Transverse colon (tissue), 4 donors: ENCODE measurements at regions not wholly inside any gene's neighbourhood (a gene's known extent, or its start where the extent isn't known, plus 50 kb on each side); places are given as distances from the start of the nearest gene placed in this dataset.

ENCODE experiments used
- DNase-seq: peaks from one replicate; pipeline ENCODE4 v3.0.0-alpha.2; 2019
- H3K27ac ChIP-seq, 4 donors: fragments of 200-600 bp; sonication (generic); 2 replicates each; pipeline ENCODE4 v1.5.1; 2016 to 2018; ENCODE audit warnings: inconsistent platforms in 4 of 4
- H3K27me3 ChIP-seq: fragments of 200-600 bp; sonication (generic); 2 replicates; pipeline ENCODE4 v1.5.1; 2017; ENCODE audit warnings: inconsistent platforms
- H3K36me3 ChIP-seq, 4 donors: fragments of 200-600 bp; sonication (generic); 2 replicates each; pipeline ENCODE4 v1.5.1; 2017 to 2019; ENCODE audit warnings: inconsistent platforms in 4 of 4
- H3K4me1 ChIP-seq, 4 donors: fragments of 200-600 bp; sonication (generic); 2 replicates each; pipeline ENCODE4 v1.5.1; 2017 to 2020; ENCODE audit warnings: inconsistent platforms in 4 of 4
- H3K4me3 ChIP-seq, 4 donors: fragments of 200-600 bp; sonication (generic); 1 replicate in 1 of 4; 2 replicates in 3 of 4; pipeline versions ENCODE4 v1.5.1 to v1.6.1; 2017 to 2019; ENCODE audit warnings: inconsistent platforms in 4 of 4
- H3K9me3 ChIP-seq, 2 donors: fragments of 200-600 bp; sonication (generic); 2 replicates each; pipeline ENCODE4 v1.5.1; 2017 to 2019; ENCODE audit warnings: inconsistent platforms in 2 of 2
- CTCF ChIP-seq, 5 experiments: fragments of 200-600 bp in 3 of 5; fragments of 450-650 bp in 2 of 5; sonication (generic) in 3 of 5; IDR thresholded peaks; 1 replicate in 2 of 5; 2 replicates in 3 of 5; pipeline ENCODE4 v1.5.1; 2016 to 2017; ENCODE audit warnings: antibody characterized with exemption in 5 of 5, inconsistent platforms in 3 of 5, mild to moderate bottlenecking in 2 of 5, moderate library complexity in 1 of 5
- EP300 ChIP-seq: sonication (generic); formaldehyde crosslinking; IDR thresholded peaks from one replicate; pipeline ENCODE4 v1.6.1; 2017; ENCODE audit warnings: antibody characterized with exemption, low read depth
- POLR2A ChIP-seq: fragments of 450-650 bp; IDR thresholded peaks from one replicate; pipeline ENCODE4 v1.6.1; 2016; ENCODE audit warnings: antibody characterized with exemption, mild to moderate bottlenecking, moderate library complexity
- POLR2AphosphoS5 ChIP-seq, 3 donors: sonication (generic); formaldehyde crosslinking; IDR thresholded peaks; one replicate each; pipeline ENCODE4 v1.6.1; 2016; ENCODE audit warnings: antibody characterized with exemption in 3 of 3
- WGBS, 2 donors: methylation state at CpG; one replicate each; pipeline ENCODE4 v1.1.5; 2018; ENCODE audit warnings: low coverage in 1 of 2; 5-methylcytosine and 5-hydroxymethylcytosine counted together
- in situ Hi-C, 4 donors: fragments of 200-750 bp; cut with MboI; loops; one replicate each; pipeline versions ENCODE4 v1.15.0 to v1.15.1; 2017; ENCODE audit warnings: low sequenced_read_pairs in 3 of 4, low pct_ligation_motif_present in 1 of 4, low pct_unique_long_range_greater_than_20kb in 1 of 4
- intact Hi-C: fragments of 100-400 bp; cut with DNase I; formaldehyde crosslinking; loops from one replicate; pipeline ENCODE4 v1.15.1; 2023; ENCODE audit warnings: low total_unique reads

GRCh38 chr2:188820576-188820975, 153.6 kb upstream of the COL3A1 start:
- intact Hi-C loops: no loop called here
- Histone ChIP-seq H3K36me3 (no peaks in the 10 kb centered on the region), H3K27ac (no peak overlapping the region), H3K4me3 (no peak overlapping the region), H3K4me1 (no peaks in the 10 kb centered on the region), H3K9me3 (no peaks in the 10 kb centered on the region), H3K27me3 (no peaks in the 10 kb centered on the region)
- WGBS, 2 donors: 86 to 90% methylated on average over 2 of the region's 2 CpGs
- TF ChIP-seq EP300 (no peak), POLR2A (no peak), CTCF (IDR thresholded peaks at IDR 0.05) (no peak), POLR2AphosphoS5 (IDR thresholded peaks at IDR 0.05) (no peak)
- in situ Hi-C loops: no loop called here
- no peak for DNase-seq

- Histone ChIP-seq H3K4me3 (no peak overlapping the region), H3K4me1 (no peaks in the 10 kb centered on the region), H3K27ac (no peak overlapping the region), H3K9me3 (no peaks in the 10 kb centered on the region), H3K36me3 (no peaks in the 10 kb centered on the region), H3K27me3 (no peaks in the 10 kb centered on the region)
- 57 to 65% methylated on average over 2 of the region's 2 CpGs for WGBS, 2 donors
- intact Hi-C loops (no loop called here), in situ Hi-C loops (no loop called here)
- TF ChIP-seq POLR2A: no peak
- no peak for TF ChIP-seq POLR2AphosphoS5 (IDR thresholded peaks at IDR 0.05)
- no peak for TF ChIP-seq CTCF (IDR thresholded peaks at IDR 0.05)
- TF ChIP-seq EP300: no peak
- DNase-seq: no peak
Measured at GRCh38 chr2:188824125-188824524, 150.0 kb upstream of the COL3A1 start.

- DNase-seq: no peak
- Histone ChIP-seq H3K27ac (no peak overlapping the region), H3K36me3 (no peaks in the 10 kb centered on the region), H3K4me1 (no peaks in the 10 kb centered on the region), H3K9me3 (no peaks in the 10 kb centered on the region), H3K27me3 (no peaks in the 10 kb centered on the region), H3K4me3 (no peak overlapping the region)
- in situ Hi-C loops (no loop called here), intact Hi-C loops (no loop called here)
- TF ChIP-seq CTCF (IDR thresholded peaks at IDR 0.05): no peak
- TF ChIP-seq POLR2A: no peak
- TF ChIP-seq EP300: no peak
- no peak for TF ChIP-seq POLR2AphosphoS5 (IDR thresholded peaks at IDR 0.05)
Measured at GRCh38 chr2:188833331-188833730, 140.8 kb upstream of the COL3A1 start.

- Histone ChIP-seq H3K4me1 (no peaks in the 10 kb centered on the region), H3K27ac (no peak overlapping the region), H3K4me3 (no peak overlapping the region), H3K27me3 (no peaks in the 10 kb centered on the region), H3K9me3 (no peaks in the 10 kb centered on the region), H3K36me3 (no peaks in the 10 kb centered on the region)
- no peak for TF ChIP-seq EP300
- TF ChIP-seq POLR2A: no peak
- no peak for TF ChIP-seq CTCF (IDR thresholded peaks at IDR 0.05)
- TF ChIP-seq POLR2AphosphoS5 (IDR thresholded peaks at IDR 0.05): no peak
- intact Hi-C loops (no loop called here), in situ Hi-C loops (no loop called here)
- no peak for DNase-seq
Measured at GRCh38 chr2:188833799-188834198, 140.4 kb upstream of the COL3A1 start.
